ENCODE measurements at regions not wholly inside any gene's neighbourhood (a gene's known extent, or its start where the extent isn't known, plus 50 kb on each side); places are given as distances from the start of the nearest gene placed in this dataset.

- DNase-seq (ENCODE audit: low read depth in 2 of 3, low spot score in 2 of 3), result no peak
These were observed 1153.9 kb upstream of the TMPRSS15 start for GRCh38 chr21:19557488-19557887.

GRCh38 chr21:19565587-19565986 lies 1162.0 kb upstream of the TMPRSS15 start:
- peak in 1 of 3 donors; percentile 5 for DNase-seq (ENCODE audit: low read depth in 2 of 3, low spot score in 2 of 3)

- no peak for DNase-seq (ENCODE audit: low read depth in 2 of 3, low spot score in 2 of 3)
These were observed 1163.4 kb upstream of the TMPRSS15 start for GRCh38 chr21:19566975-19567374.

GRCh38 chr21:19577381-19577780 lies 1173.8 kb upstream of the TMPRSS15 start:
- no peak for DNase-seq (ENCODE audit: low read depth in 2 of 3, low spot score in 2 of 3)

- DNase-seq (ENCODE audit: low read depth in 2 of 3, low spot score in 2 of 3), result no peak
These were observed 1186.5 kb upstream of the TMPRSS15 start for GRCh38 chr21:19590044-19590443.

- no peak for DNase-seq (ENCODE audit: low read depth in 2 of 3, low spot score in 2 of 3)
These were observed 1199.5 kb upstream of the TMPRSS15 start for GRCh38 chr21:19603011-19603593.

GRCh38 chr21:19608101-19608621 lies 1204.6 kb upstream of the TMPRSS15 start:
- peak in 2 of 3 donors; percentile 18 to 57 for DNase-seq (ENCODE audit: low read depth in 2 of 3, low spot score in 2 of 3)

- no peak for DNase-seq (ENCODE audit: low read depth in 2 of 3, low spot score in 2 of 3)
These were observed 1206.0 kb upstream of the TMPRSS15 start for GRCh38 chr21:19609611-19610010.

GRCh38 chr21:19621837-19622496 lies 1218.4 kb upstream of the TMPRSS15 start:
- DNase-seq (ENCODE audit: low read depth in 2 of 3, low spot score in 2 of 3), result no peak

GRCh38 chr21:19640964-19641363 lies 1237.4 kb upstream of the TMPRSS15 start:
- DNase-seq (ENCODE audit: low read depth in 2 of 3, low spot score in 2 of 3), result no peak

- DNase-seq (ENCODE audit: low read depth in 2 of 3, low spot score in 2 of 3), result no peak
These were observed 1244.8 kb upstream of the TMPRSS15 start for GRCh38 chr21:19648391-19648790.

GRCh38 chr21:19683492-19683891 lies 1279.9 kb upstream of the TMPRSS15 start:
- DNase-seq (ENCODE audit: low read depth in 2 of 3, low spot score in 2 of 3), result no peak

- DNase-seq (ENCODE audit: low read depth in 2 of 3, low spot score in 2 of 3), result no peak
These were observed 1280.7 kb upstream of the TMPRSS15 start for GRCh38 chr21:19684328-19684727.

GRCh38 chr21:19692231-19692630 lies 1288.6 kb upstream of the TMPRSS15 start:
- no peak for DNase-seq (ENCODE audit: low read depth in 2 of 3, low spot score in 2 of 3)

- no peak for DNase-seq (ENCODE audit: low read depth in 2 of 3, low spot score in 2 of 3)
These were observed 1292.2 kb upstream of the TMPRSS15 start for GRCh38 chr21:19695796-19696195.

- DNase-seq (ENCODE audit: low read depth in 2 of 3, low spot score in 2 of 3), result no peak
These were observed 1296.9 kb upstream of the TMPRSS15 start for GRCh38 chr21:19700476-19700875.

- DNase-seq (ENCODE audit: low read depth in 2 of 3, low spot score in 2 of 3), result no peak
These were observed 1295.5 kb upstream of the NCAM2 start for GRCh38 chr21:19702726-19703125.

GRCh38 chr21:19704832-19705231 lies 1293.4 kb upstream of the NCAM2 start:
- DNase-seq (ENCODE audit: low read depth in 2 of 3, low spot score in 2 of 3), result no peak

GRCh38 chr21:19712441-19712840 lies 1285.8 kb upstream of the NCAM2 start:
- no peak for DNase-seq (ENCODE audit: low read depth in 2 of 3, low spot score in 2 of 3)

GRCh38 chr21:19713313-19713712 lies 1284.9 kb upstream of the NCAM2 start:
- DNase-seq (ENCODE audit: low read depth in 2 of 3, low spot score in 2 of 3), result no peak

- no peak for DNase-seq (ENCODE audit: low read depth in 2 of 3, low spot score in 2 of 3)
These were observed 1274.1 kb upstream of the NCAM2 start for GRCh38 chr21:19724081-19724480.

- no peak for DNase-seq (ENCODE audit: low read depth in 2 of 3, low spot score in 2 of 3)
These were observed 1267.0 kb upstream of the NCAM2 start for GRCh38 chr21:19731251-19731650.
